RWPE2 (cell line): ENCODE measurements at regions not wholly inside any gene's neighbourhood (a gene's known extent, or its start where the extent isn't known, plus 50 kb on each side); places are given as distances from the start of the nearest gene placed in this dataset.
A peak's percentile ranks its signal among the peaks of the same experiment; 100 is the strongest.

Experiments
- ATAC-seq: fragments of 200-7000 bp; cut with Tn5 transposase; 3 replicates; pipeline ENCODE4 v1.9.1; 2021; ENCODE audit warnings: low read depth
- DNase-seq: peaks from one replicate; pipeline ENCODE4 v3.0.0-alpha.2; 2020; ENCODE audit warnings: low spot score
- H3K27ac ChIP-seq: fragments of 450-650 bp; 2 replicates; pipeline ENCODE4 v1.5.1; 2017; ENCODE audit warnings: mild to moderate bottlenecking; ENCODE audit not compliant: poor library complexity, severe bottlenecking
- H3K27me3 ChIP-seq: fragments of 250-450 bp; sonication (Bioruptor Pico); 2 replicates; pipeline ENCODE4 v1.5.1; 2021; ENCODE audit warnings: mild to moderate bottlenecking, moderate library complexity; ENCODE audit not compliant: insufficient read depth, poor library complexity, severe bottlenecking
- H3K36me3 ChIP-seq: fragments of 250-450 bp; sonication (Bioruptor Pico); 2 replicates; pipeline ENCODE4 v1.5.1; 2020; ENCODE audit warnings: low read depth, mild to moderate bottlenecking, moderate library complexity
- H3K4me1 ChIP-seq: fragments of 250-450 bp; sonication (Bioruptor Pico); 2 replicates; pipeline ENCODE4 v1.5.1; 2021; ENCODE audit warnings: mild to moderate bottlenecking, moderate library complexity; ENCODE audit not compliant: insufficient read depth, poor library complexity, severe bottlenecking
- H3K4me3 ChIP-seq: fragments of 250-450 bp; sonication (Bioruptor Pico); 2 replicates; pipeline ENCODE4 v1.5.1; 2021; ENCODE audit warnings: mild to moderate bottlenecking, moderate library complexity; ENCODE audit not compliant: severe bottlenecking
- H3K9me3 ChIP-seq: fragments of 250-450 bp; sonication (Bioruptor Pico); 2 replicates; pipeline ENCODE4 v1.5.1; 2021; ENCODE audit warnings: mild to moderate bottlenecking, moderate library complexity; ENCODE audit not compliant: severe bottlenecking
- TF ChIP-seq, protein P1 (sequence below): fragments of 450-650 bp; IDR thresholded peaks from one replicate; pipeline ENCODE4 v1.5.1; 2017; ENCODE audit warnings: mild to moderate bottlenecking, moderate library complexity; ENCODE audit not compliant: poor library complexity, severe bottlenecking

DNA sequence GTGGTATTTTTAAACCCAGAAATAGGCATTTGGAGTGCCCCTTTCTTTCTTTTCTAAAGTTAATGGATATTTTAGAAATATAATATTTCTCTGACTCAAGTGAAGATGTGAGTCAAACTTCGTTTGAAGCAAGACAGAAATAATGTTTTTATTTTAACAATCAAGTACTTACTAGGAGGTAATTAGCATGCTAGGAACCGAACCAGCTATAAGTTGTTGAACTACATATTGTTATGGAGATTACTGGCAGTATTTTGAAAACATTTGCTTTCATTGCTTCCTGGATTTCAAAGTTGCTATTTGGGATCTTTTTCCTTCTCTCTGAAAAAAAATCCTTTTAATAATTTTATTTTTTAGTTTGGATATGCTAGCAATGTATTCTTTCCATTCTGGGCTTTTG is 225.2 kb downstream of the NEDD1 start:
- H3K27ac ChIP-seq, result no peak overlapping the region
- TF ChIP-seq, protein P1, sequence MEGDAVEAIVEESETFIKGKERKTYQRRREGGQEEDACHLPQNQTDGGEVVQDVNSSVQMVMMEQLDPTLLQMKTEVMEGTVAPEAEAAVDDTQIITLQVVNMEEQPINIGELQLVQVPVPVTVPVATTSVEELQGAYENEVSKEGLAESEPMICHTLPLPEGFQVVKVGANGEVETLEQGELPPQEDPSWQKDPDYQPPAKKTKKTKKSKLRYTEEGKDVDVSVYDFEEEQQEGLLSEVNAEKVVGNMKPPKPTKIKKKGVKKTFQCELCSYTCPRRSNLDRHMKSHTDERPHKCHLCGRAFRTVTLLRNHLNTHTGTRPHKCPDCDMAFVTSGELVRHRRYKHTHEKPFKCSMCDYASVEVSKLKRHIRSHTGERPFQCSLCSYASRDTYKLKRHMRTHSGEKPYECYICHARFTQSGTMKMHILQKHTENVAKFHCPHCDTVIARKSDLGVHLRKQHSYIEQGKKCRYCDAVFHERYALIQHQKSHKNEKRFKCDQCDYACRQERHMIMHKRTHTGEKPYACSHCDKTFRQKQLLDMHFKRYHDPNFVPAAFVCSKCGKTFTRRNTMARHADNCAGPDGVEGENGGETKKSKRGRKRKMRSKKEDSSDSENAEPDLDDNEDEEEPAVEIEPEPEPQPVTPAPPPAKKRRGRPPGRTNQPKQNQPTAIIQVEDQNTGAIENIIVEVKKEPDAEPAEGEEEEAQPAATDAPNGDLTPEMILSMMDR, result no peak
- H3K36me3 ChIP-seq, result no peaks in the 10 kb centered on the region
- ATAC-seq (no peak), DNase-seq (no peak)
- no peaks in the 10 kb centered on the region for H3K4me1 ChIP-seq
- H3K27me3 ChIP-seq, result peaks cover 3% of the 10 kb centered on the region
- H3K9me3 ChIP-seq, result no peaks in the 10 kb centered on the region
- H3K4me3 ChIP-seq, result no peak overlapping the region

- no peaks in the 10 kb centered on the region for H3K9me3 ChIP-seq
- DNase-seq (no peak), ATAC-seq (no peak)
- TF ChIP-seq, protein P1, result no peak
- no peaks in the 10 kb centered on the region for H3K4me1 ChIP-seq
- no peak overlapping the region for H3K4me3 ChIP-seq
- peaks cover 3% of the 10 kb centered on the region for H3K27me3 ChIP-seq
- H3K27ac ChIP-seq, result no peak overlapping the region
- H3K36me3 ChIP-seq, result no peaks in the 10 kb centered on the region
Observed at GRCh38 chr12:97134495-97134894, 227.4 kb downstream of the NEDD1 start.

GRCh38 chr12:97140355-97140754 is 233.3 kb downstream of the NEDD1 start:
- Histone ChIP-seq H3K27me3 (no peaks in the 10 kb centered on the region), H3K27ac (no peak overlapping the region), H3K4me3 (no peak overlapping the region), H3K36me3 (no peaks in the 10 kb centered on the region), H3K9me3 (no peaks in the 10 kb centered on the region), H3K4me1 (no peaks in the 10 kb centered on the region)
- TF ChIP-seq, protein P1, result no peak
- no peak for DNase-seq
- no peak for ATAC-seq

GRCh38 chr12:97142737-97143410 is 235.8 kb downstream of the NEDD1 start:
- no peak overlapping the region for H3K4me3 ChIP-seq
- H3K27me3 ChIP-seq, result no peaks in the 10 kb centered on the region
- H3K27ac ChIP-seq, result no peak overlapping the region
- DNase-seq (no peak), ATAC-seq (no peak)
- H3K9me3 ChIP-seq, result no peaks in the 10 kb centered on the region
- TF ChIP-seq, protein P1, result no peak
- no peaks in the 10 kb centered on the region for H3K36me3 ChIP-seq
- no peaks in the 10 kb centered on the region for H3K4me1 ChIP-seq

- no peak overlapping the region for H3K4me3 ChIP-seq
- no peaks in the 10 kb centered on the region for H3K9me3 ChIP-seq
- TF ChIP-seq, protein P1, result peak; percentile 78
- H3K4me1 ChIP-seq, result no peaks in the 10 kb centered on the region
- ATAC-seq (peak; percentile 90), DNase-seq (no peak)
- no peak overlapping the region for H3K27ac ChIP-seq
- H3K27me3 ChIP-seq, result no peaks in the 10 kb centered on the region
- H3K36me3 ChIP-seq, result no peaks in the 10 kb centered on the region
Observed at GRCh38 chr12:97148941-97149559, 242.0 kb downstream of the NEDD1 start.
